HG03139 (cell line): ENCODE measurements at regions not wholly inside any gene's neighbourhood (a gene's known extent, or its start where the extent isn't known, plus 50 kb on each side); places are given as distances from the start of the nearest gene placed in this dataset.
"Not testable (repeated sequence)": the region's sequence is repeated elsewhere in the genome, so short reads cannot be mapped to it uniquely, and the experiment has no call there.

ENCODE experiments used
- ATAC-seq: cut with Tn5 transposase; IDR thresholded peaks from one replicate; pipeline ENCODE4 v1.9.1; 2021; ENCODE audit not compliant: unreplicated experiment

DNA sequence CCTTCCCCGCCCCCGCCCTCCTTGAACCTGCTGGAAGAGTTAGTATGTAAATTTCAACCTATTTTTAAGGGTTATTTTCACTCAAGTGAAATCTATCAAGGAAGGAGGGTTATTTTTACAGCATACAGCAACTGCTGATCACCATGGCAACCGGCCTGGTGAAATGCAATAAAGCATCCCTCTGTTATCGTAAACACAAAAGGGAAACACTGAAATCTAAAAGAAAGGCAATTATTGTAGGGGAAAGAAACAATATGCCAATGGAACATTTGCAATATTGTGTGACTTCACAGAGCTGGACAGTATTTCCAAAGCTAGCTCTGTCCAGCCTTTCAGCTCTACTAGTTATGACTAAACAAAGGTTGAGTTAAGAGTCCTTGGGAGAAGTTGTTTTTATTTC lies 588.3 kb upstream of the PBX1 start:
- ATAC-seq = no peak

DNA sequence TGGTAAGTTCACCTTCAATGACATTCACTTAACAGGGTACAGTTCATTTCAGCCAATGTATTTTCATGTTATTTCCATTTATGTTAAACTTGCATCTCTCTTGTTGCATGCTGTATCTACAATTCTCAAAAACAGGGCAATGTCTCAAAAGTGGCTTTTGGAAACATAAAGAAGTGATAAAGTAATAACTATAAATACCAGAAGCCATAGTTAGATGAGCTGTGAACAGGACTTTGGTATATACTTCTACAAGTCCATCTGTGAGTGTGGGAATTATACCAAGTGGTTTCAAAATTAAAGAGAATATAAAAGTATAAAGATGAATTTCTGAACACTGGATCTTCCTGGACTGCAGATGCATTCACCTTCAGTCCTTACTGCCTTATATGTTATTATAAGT lies 585.4 kb upstream of the PBX1 start:
- no peak for ATAC-seq

DNA sequence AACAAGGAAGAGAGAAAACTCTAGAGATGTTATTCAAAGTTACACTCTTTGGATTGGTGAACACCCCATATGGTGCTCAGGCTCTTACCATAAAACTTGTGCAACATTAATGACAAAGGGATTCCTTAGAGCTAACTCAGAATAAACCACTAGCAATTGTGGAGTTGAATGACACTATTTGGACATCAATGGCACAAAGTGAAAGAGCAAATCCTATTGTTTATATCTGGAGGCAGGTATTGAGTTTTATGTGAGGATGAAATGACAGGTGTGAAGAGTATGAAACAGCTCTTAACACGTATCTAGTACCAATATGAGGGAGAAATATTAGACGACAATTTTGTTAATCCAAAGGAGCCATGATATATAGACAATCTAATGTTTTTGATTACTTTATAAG lies 584.9 kb upstream of the PBX1 start:
- no peak for ATAC-seq

DNA sequence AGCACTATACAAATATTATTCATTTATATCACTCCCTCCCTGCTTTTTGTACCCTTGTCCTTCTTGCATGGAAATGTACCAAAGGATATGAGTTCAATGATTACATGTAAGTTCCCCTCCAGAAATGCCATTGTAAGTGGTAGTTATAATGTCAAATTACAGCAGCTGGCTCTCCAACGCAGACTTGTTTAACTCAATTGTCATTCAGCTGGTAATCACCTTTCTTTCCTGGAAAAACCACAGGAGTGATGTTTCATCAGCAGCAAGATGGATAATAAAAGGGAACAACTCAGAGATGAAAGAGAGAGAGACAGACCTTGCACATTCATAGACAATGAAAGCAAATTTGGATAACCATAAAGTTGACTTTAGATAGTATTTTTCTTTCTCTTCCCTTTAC lies 578.6 kb upstream of the PBX1 start:
- no peak for ATAC-seq

DNA sequence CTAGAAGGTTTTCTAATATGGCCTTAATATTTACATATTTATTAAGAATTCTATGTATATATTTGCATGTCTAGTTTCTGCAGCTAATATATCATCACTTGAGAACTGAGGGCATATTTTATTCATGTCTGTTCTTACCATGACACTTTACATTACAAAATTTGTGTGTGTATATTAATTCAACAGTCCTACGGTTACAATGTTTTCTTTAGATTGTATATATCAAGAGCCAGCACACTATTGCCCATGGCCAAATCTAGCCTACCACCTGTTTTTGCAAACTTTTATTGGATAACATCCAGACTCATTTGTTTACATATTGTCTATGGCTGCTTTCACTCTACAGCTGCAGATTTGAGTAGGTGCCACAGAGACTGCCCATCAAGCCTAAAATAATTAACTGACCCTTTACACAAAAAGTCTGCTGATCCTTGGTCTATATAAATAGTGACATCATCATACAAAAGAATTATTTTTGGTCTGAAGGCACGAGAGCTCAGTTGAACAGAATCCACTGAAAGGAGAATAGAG lies 577.4 kb upstream of the PBX1 start:
- no peak for ATAC-seq

DNA sequence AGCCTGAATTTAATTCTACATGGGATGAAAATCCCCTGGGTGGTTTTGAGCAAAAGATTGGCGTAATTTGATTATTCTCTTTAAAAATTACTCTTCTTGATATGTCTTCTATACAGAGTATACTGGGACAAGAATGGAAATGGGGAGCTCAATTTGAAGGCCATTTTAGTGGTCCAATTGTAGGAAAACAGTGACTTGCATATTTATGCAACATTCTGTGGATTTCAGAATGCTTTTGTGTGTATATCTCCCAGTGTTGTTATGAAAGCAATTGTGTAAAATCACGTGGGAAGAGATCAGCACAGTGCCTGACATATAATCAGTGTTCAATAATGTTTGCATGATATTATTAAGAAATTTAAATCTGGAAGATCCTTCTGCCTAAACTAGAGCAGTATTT lies 575.9 kb upstream of the PBX1 start:
- ATAC-seq = no peak

DNA sequence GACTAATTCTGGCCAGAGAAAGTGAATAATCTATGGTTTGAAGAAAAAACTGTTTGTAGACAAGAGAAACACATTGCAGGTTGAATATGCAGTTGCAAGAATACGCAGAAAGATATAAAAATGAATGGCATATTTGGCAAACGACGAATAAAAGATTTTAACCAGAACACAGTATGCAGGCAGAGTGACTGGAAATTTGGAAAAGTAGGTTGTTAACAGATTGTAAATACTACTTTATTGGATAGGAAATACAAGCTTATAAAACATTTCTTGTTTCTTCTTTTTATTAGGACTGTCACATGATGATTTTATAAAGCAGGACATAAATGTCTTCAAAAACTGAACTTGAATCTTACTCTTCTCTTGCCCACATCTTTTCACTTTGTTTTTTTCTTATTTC lies 573.3 kb upstream of the PBX1 start:
- no peak for ATAC-seq

DNA sequence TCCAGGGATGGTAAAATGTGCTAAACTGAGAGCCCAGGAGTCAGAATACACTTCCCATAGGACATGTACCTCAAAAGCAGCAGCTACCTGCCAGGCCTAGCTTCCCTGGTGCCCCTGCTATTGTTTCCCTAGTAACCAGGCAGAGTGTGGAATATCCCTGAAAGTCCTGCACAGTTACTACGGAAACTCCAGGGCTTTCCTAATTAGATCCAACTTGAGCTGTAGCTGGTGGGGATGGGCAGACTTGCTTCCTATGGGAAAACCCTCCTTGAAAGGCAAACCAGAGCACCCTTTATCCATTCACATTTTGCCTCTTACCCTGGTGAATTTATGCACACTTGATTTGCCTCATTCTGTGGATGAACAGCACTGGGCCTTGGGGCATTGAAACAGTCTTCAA lies 559.9 kb upstream of the PBX1 start:
- ATAC-seq = no peak

DNA sequence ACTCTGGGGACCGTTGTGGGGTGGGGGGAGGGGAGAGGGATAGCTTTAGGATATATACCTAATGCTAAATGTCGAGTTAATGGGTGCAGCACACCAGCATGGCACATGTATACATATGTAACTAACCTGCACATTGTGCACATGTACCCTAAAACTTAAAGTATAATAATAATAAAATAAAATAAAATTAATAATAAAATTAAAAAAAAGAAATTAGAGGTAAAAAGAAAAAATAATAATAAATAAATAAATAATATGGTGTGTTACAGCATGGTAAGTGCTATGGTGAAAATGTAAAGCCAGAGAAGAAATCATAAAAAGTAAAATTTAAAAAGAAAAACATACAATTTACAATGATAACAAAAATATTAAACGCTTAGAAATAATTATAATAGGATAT lies 552.8 kb upstream of the PBX1 start:
- ATAC-seq = not testable (repeated sequence)

DNA sequence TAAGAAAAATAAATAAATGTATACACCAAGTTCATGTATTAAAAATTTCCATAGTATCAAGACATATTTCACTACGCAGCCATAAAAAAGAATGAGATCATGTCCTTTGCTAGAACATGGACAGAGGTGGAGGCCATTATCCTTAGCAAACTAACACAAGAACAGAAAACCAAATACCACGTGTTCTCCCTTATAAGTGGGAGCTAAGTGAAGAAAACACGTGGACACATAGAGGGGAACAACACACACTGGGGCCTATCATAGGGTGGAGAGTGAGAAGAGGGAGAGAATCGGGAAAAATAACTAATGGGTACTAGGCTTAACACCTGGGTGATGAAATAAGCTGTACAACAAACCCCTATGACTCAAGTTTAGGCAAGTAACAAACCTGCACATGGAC lies 552.4 kb upstream of the PBX1 start:
- ATAC-seq = no peak

DNA sequence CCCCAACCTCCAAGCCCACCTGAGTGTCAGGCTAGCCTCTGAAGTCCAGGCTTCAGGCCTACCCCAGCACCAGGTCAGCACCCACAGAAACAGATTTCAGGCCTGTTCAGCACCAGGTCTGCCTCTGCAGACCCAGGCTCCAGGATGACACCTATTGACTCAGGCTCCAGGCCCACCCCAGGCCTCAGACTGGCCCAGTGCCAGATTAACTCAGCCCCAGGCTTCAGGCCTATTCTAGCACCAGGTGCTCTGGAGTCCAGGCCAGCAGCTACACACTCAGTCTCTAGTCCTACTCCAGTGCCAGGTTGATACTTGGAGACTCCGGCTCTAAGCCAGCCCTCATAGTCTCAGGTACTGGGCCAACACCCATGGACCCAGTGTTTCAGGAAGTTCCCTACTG lies 541.7 kb upstream of the PBX1 start:
- ATAC-seq = no peak

DNA sequence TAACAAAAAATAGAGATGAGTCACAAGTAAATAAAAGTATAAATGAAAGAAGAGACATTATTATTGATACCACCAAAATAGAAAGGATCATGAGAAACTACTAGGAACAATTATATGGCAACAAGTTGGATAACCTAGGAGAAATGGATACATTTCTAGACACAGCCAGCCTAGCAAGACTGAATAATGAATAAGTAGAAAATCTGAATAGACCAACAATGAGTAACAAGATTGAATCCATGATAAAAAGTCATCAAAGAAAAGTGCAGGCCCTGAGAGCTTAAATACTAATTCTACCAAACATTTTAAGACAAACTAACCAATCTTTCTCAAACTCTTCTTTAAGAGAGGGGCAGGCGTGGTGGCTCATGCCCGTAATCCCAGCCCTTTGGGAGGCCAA lies 538.6 kb upstream of the PBX1 start:
- no peak for ATAC-seq

DNA sequence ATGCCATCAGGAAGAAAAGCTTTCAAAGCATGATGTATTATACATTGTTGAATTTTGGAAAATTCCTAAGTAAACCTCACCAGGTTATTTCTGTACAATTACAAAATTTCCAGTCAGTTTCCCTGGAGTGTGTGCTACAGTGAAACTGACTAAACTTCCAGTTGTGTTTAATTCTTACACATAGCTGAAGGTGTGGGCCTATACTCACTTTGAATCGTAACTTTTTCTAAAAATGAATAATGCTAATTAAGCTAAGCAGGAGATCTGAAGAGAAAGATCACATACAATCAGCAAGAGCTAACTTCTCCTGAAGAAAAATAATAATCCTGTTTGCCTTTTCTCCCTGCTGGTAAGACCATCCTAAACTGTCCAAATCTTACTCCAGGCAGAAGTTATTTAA lies 537.2 kb upstream of the PBX1 start:
- ATAC-seq = no peak

DNA sequence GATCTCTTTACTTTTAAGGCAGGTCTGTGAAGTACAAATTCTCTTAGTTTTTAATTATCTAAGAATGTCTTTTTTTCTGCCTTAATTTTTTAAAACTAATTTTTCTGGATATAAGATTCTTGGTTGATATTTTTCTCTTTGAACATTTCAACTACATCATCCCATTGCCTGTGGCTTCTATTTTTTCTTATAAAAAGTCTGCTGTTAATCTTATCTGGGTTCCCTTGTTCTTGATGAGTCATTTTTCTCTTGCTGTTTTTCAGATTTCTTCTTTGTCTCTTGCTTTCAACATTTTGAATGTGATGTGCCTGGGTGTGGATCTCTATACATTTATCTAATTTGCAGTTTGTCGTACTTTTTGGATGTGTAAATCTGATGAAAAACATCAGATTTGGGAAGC lies 525.2 kb upstream of the PBX1 start:
- ATAC-seq = no peak

DNA sequence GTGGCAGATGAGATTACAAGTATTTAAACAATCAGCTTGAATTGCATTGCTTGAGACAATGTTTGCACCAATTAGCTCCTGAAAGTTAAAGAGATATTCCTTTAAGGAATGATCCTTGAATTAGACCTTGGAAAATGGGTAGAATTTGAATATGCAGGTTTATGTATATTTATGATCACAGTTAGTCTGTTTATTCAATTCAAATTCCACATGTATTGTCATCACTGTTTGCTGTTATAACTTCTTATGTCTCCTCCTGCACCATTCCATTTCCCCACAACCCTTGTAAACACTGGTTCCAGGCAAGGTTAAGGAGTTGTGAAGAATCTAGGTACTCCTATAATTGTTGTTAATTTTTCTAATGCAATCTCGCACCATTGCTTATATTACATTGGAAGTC lies 518.2 kb upstream of the PBX1 start:
- ATAC-seq = no peak

DNA sequence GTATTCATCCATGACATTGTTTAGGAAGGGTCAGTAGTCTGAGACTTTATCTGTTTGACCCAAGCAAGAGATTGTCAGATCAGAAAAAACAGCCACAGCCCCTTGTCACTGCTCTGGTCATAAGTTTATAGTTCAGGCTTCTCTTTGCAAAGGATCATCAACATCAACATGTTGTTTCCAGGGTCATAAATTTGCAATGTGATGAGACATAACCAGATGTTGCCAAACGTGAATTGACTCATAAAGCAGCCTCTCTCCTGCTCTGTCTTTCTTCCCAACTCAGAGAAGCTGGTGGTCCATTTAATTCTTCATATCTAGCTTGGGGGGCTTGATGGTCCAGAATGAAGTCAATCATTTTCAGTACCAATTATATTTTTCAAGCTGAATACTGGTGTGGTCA lies 507.2 kb upstream of the PBX1 start:
- no peak for ATAC-seq

DNA sequence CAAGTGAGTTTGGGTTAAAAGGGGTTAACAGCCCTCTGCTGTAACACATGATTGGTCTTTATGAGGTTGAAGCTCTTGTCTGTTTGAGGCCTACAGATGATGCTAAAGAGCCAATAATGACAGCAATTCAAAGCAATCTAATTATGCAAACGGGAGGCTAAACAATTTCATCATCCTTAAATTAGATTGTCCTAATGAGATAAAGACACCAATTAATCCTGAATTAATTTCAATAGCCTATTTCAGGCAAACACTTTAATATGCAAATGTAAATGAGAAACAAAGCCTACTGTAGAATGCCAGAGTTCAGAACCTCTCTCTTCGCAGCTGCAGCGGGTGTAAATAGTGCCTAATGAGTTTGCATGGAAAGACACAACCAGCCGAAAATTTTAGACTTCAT lies 504.7 kb upstream of the PBX1 start:
- no peak for ATAC-seq

DNA sequence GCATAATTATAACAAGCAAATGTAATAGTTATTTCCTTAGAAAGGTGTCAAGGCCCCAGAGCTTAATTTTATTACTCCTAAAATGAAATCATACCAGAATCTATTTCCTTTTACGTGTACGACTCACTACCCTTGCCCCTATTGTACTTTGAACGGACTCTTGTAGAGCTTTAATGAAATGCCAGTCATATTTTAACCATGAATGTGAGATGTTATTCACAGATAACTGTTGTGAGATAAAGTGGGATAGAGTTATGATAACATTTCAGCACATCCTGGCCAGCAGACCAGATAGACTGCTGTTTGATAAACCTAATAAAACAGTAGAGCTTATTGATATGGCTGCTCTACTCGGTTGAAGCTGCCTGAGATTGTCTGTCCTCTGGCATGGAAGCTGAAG lies 500.8 kb upstream of the PBX1 start:
- ATAC-seq = no peak

DNA sequence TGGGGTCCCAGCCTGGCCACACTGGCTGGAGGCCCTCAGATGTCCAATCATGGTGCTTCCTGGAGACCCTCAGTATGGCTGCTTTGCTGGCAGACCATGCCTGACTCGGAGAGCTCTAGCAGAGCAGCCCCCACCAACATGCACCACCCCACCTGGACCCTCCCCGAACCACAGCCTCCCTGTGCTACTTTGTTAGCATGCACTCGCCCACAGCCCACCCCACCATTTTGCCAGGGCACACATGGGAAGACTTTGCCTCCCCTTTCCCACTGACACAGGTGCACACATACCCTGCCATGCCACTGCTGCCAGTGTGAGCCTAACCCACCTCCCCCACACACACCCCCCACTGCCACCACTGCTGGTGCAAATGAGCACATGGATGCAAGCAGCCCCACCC lies 497.5 kb upstream of the PBX1 start:
- no peak for ATAC-seq

DNA sequence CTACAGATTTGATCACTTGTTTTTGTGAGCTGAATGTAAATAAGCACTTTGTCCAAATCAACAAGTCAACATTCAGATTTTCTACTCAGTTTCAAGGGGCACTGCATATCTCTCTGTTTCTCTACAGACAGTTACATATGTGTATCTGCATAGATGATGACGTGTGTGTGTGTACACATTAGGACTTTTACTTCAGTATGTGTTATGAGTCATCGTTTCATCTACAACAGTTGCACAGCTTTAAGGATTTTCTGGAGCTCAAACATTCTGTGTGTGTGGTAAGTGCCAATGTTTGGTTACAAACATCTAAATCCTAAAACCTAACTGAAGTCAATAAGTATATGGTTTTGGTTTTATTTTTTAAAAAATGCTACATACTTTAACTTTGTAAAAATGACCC lies 494.5 kb upstream of the PBX1 start:
- no peak for ATAC-seq

DNA sequence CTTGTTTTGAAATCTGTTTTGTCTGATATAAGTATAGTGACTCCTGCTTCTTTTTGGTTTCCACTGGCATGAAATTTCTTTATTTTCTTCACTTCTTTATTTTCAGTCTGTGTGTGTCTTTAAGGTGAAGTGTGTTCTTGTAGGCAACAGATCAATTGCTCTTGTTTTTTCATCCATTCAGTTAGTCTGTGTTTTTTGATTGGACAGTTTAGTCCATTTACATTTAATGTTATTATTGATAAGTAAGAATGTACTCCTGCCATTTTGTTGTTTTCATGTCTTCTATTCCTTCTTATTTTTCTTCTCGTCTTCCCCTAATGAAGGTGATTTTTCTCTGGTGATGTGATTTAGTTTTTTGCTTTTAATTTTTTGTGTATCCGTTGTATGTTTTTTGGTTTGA lies 487.7 kb upstream of the PBX1 start:
- ATAC-seq = no peak

DNA sequence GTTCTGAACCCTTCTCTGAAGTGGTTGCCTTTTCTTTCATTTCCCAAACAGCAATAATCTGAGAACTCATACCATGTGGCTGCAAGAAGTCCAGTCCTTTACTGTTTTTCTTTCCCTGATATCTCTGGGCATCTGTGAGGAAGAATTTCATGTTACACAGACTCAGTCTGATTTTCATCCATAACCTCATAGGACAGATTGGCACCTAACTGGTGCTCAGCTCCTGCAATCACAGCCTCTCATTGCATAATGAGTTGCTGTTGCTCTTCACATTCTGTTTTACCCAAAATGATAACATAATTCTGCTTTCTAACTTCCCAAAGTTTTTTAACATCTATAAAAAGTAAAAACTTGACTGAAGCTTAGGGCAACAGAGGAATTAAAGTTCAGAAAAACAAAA lies 472.2 kb upstream of the PBX1 start:
- ATAC-seq = no peak

DNA sequence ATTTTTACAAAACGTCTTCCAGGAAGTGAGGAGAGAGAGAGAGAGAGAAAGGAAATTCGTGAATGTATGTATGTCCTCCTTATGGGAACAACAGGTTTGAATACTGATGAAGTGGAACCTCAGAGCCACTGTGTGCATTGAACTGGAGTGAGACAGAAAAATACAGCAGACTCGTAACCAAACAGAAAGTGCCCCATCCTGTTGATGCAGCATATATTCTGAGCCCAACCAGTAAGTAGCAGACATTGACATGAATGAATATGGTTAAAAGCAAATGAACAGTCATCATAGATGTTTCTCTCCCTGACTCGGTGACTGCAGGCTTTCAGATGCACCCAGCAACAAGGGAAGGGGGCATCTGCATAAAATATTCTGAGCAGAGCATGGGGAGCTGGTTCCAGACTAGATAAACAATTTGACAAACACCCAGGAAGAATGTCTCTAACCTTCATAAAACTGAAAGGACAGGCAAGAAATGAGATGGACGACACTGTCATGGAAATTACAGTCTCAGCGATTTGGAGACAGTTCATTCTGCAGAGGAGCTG lies 471.0 kb upstream of the PBX1 start:
- no peak for ATAC-seq
